ENCODE measurements at regions not wholly inside any gene's neighbourhood (a gene's known extent, or its start where the extent isn't known, plus 50 kb on each side); places are given as distances from the start of the nearest gene placed in this dataset.

GRCh38 chr7:57211428-57212100 lies 79.3 kb upstream of the ZNF479 start:
- TF ChIP-seq EZH2phosphoT487 (IDR thresholded peaks at IDR 0.05; ENCODE audit: borderline replicate concordance, low read depth, low read length), result no peak
- TF ChIP-seq, protein P1, sequence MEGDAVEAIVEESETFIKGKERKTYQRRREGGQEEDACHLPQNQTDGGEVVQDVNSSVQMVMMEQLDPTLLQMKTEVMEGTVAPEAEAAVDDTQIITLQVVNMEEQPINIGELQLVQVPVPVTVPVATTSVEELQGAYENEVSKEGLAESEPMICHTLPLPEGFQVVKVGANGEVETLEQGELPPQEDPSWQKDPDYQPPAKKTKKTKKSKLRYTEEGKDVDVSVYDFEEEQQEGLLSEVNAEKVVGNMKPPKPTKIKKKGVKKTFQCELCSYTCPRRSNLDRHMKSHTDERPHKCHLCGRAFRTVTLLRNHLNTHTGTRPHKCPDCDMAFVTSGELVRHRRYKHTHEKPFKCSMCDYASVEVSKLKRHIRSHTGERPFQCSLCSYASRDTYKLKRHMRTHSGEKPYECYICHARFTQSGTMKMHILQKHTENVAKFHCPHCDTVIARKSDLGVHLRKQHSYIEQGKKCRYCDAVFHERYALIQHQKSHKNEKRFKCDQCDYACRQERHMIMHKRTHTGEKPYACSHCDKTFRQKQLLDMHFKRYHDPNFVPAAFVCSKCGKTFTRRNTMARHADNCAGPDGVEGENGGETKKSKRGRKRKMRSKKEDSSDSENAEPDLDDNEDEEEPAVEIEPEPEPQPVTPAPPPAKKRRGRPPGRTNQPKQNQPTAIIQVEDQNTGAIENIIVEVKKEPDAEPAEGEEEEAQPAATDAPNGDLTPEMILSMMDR (conservative IDR thresholded peaks at IDR 0.05; ENCODE audit: low read length), result no peak

Data from OCI-LY7 (cell line).